DND-41 (cell line): ENCODE measurements at regions not wholly inside any gene's neighbourhood (a gene's known extent, or its start where the extent isn't known, plus 50 kb on each side); places are given as distances from the start of the nearest gene placed in this dataset.

Source experiments
- CTCF ChIP-seq: IDR thresholded peaks from 2 replicates; pipeline ENCODE4 v1.5.1; 2012; ENCODE audit warnings: borderline replicate concordance, low read length, moderate library complexity, mild to moderate bottlenecking; ENCODE audit not compliant: poor library complexity, severe bottlenecking; ENCODE audit errors: extremely low read depth
- EZH2 ChIP-seq: IDR thresholded peaks from 3 replicates; pipeline ENCODE4 v1.6.1; 2012; ENCODE audit warnings: borderline replicate concordance, low read depth, mild to moderate bottlenecking, moderate library complexity, low read length, inconsistent platforms; ENCODE audit not compliant: severe bottlenecking

DNA sequence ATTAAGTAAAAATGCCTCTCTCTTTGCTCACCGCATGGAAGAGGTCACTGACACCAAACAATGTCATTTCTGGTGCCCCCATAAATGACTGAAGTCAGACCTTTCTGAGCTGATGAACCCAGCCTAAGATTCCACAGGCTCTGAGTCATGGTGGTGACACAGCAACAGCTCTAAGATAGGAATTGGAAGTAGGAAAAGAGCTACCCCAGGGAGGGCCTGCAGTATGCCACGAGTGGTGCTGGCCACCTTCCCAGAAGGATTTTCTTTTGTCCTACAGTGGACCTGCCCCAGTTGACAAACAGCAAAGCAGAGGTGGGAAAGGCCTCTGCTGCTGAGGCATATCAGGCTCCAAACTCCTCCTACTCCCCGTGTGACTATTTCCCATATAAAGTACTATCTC lies 208.1 kb downstream of the MINAR1 start:
- TF ChIP-seq CTCF (no peak), EZH2 (no peak)
